SKM-1 (cell line): ENCODE measurements at regions not wholly inside any gene's neighbourhood (a gene's known extent, or its start where the extent isn't known, plus 50 kb on each side); places are given as distances from the start of the nearest gene placed in this dataset.
"Not testable (repeated sequence)": the region's sequence is repeated elsewhere in the genome, so short reads cannot be mapped to it uniquely, and the experiment has no call there.

Experiments used
- DNase-seq: peaks from one replicate; lab custom pipeline; 2025; ENCODE audit not compliant: unreplicated experiment; lab: John Stamatoyannopoulos, UW

GRCh38 chrX:35392232-35392631 is 405.9 kb upstream of the MAGEB16 start:
- no peak for DNase-seq

GRCh38 chrX:35406386-35406785 is 391.8 kb upstream of the MAGEB16 start:
- no peak for DNase-seq

GRCh38 chrX:35416782-35417181 is 381.4 kb upstream of the MAGEB16 start:
- no peak for DNase-seq

- no peak for DNase-seq
Observed at GRCh38 chrX:35432056-35432455, 366.1 kb upstream of the MAGEB16 start.

GRCh38 chrX:35439034-35439660 is 359.0 kb upstream of the MAGEB16 start:
- DNase-seq, result no peak

GRCh38 chrX:35439692-35440091 is 358.4 kb upstream of the MAGEB16 start:
- DNase-seq, result no peak

- no peak for DNase-seq
Observed at GRCh38 chrX:35442421-35442820, 355.7 kb upstream of the MAGEB16 start.

GRCh38 chrX:35443091-35443582 is 355.0 kb upstream of the MAGEB16 start:
- not testable (repeated sequence) for DNase-seq

GRCh38 chrX:35444671-35445355 is 353.3 kb upstream of the MAGEB16 start:
- DNase-seq, result no peak

- DNase-seq, result no peak
Observed at GRCh38 chrX:35445912-35446311, 352.2 kb upstream of the MAGEB16 start.

GRCh38 chrX:35456891-35457290 is 341.3 kb upstream of the MAGEB16 start:
- no peak for DNase-seq

GRCh38 chrX:35458142-35458541 is 340.0 kb upstream of the MAGEB16 start:
- no peak for DNase-seq

GRCh38 chrX:35461164-35461563 is 337.0 kb upstream of the MAGEB16 start:
- no peak for DNase-seq

GRCh38 chrX:35496671-35497070 is 301.5 kb upstream of the MAGEB16 start:
- DNase-seq, result not testable (repeated sequence)

- not testable (repeated sequence) for DNase-seq
Observed at GRCh38 chrX:35497453-35497852, 300.7 kb upstream of the MAGEB16 start.

GRCh38 chrX:35499071-35499862 is 298.9 kb upstream of the MAGEB16 start:
- DNase-seq, result no peak

GRCh38 chrX:35507701-35508100 is 290.4 kb upstream of the MAGEB16 start:
- no peak for DNase-seq

GRCh38 chrX:35548003-35548402 is 250.1 kb upstream of the MAGEB16 start:
- DNase-seq, result not testable (repeated sequence)

GRCh38 chrX:35557916-35558315 is 240.2 kb upstream of the MAGEB16 start:
- DNase-seq, result no peak

- no peak for DNase-seq
Observed at GRCh38 chrX:35561985-35562384, 236.2 kb upstream of the MAGEB16 start.

GRCh38 chrX:35562395-35562794 is 235.7 kb upstream of the MAGEB16 start:
- DNase-seq, result no peak

GRCh38 chrX:35590210-35590609 is 207.9 kb upstream of the MAGEB16 start:
- no peak for DNase-seq
